Neural cell (in vitro differentiated cells): ENCODE measurements at regions not wholly inside any gene's neighbourhood (a gene's known extent, or its start where the extent isn't known, plus 50 kb on each side); places are given as distances from the start of the nearest gene placed in this dataset.

ENCODE experiments used
- CTCF ChIP-seq: fragments of 450-650 bp; IDR thresholded peaks from 2 replicates; pipeline ENCODE4 v1.5.1; 2014; ENCODE audit warnings: antibody characterized with exemption, mild to moderate bottlenecking, moderate library complexity; ENCODE audit not compliant: poor library complexity, severe bottlenecking
- EP300 ChIP-seq: fragments of 450-650 bp; conservative IDR thresholded peaks from 2 replicates; pipeline ENCODE4 v1.6.1; 2014; ENCODE audit warnings: antibody characterized with exemption, mild to moderate bottlenecking, moderate library complexity; ENCODE audit not compliant: poor library complexity, severe bottlenecking
- POLR2AphosphoS5 ChIP-seq: IDR thresholded peaks from 2 replicates; pipeline ENCODE4 v1.6.1; 2012
- TAF1 ChIP-seq: IDR thresholded peaks from 2 replicates; pipeline ENCODE4 v1.6.1; 2012; ENCODE audit warnings: low read depth

GRCh38 chr13:33958964-33959363 lies 141.0 kb downstream of the RFC3 start:
- TF ChIP-seq POLR2AphosphoS5 (no peak), TAF1 (no peak), EP300 (no peak), CTCF (no peak)
